COLO668 (cell line): ENCODE measurements at regions not wholly inside any gene's neighbourhood (a gene's known extent, or its start where the extent isn't known, plus 50 kb on each side); places are given as distances from the start of the nearest gene placed in this dataset.

Experiments
- DNase-seq: peaks from one replicate; lab custom pipeline; 2025; ENCODE audit not compliant: unreplicated experiment; lab: John Stamatoyannopoulos, UW

GRCh38 chr5:90201923-90202322, 207.6 kb downstream of the CETN3 start:
- DNase-seq = no peak

GRCh38 chr5:90193185-90193822, 216.3 kb downstream of the CETN3 start:
- DNase-seq = no peak

GRCh38 chr5:90191352-90192045, 218.1 kb downstream of the CETN3 start:
- no peak for DNase-seq

- no peak for DNase-seq
Observed at GRCh38 chr5:90185897-90186468, 223.6 kb downstream of the CETN3 start.

- no peak for DNase-seq
Observed at GRCh38 chr5:90184764-90185163, 224.8 kb downstream of the CETN3 start.

GRCh38 chr5:90182726-90183125, 226.8 kb downstream of the CETN3 start:
- DNase-seq = no peak

- DNase-seq = no peak
Observed at GRCh38 chr5:90174236-90174635, 235.3 kb downstream of the CETN3 start.

GRCh38 chr5:90173299-90174030, 236.1 kb downstream of the CETN3 start:
- no peak for DNase-seq

- no peak for DNase-seq
Observed at GRCh38 chr5:90171466-90171865, 238.1 kb downstream of the CETN3 start.

GRCh38 chr5:90170261-90170660, 239.3 kb downstream of the CETN3 start:
- DNase-seq = no peak

GRCh38 chr5:90169078-90169477, 240.5 kb downstream of the CETN3 start:
- peak; percentile 3 for DNase-seq

- DNase-seq = no peak
Observed at GRCh38 chr5:90168399-90168798, 241.2 kb downstream of the CETN3 start.

- no peak for DNase-seq
Observed at GRCh38 chr5:90166816-90167215, 242.7 kb downstream of the CETN3 start.

- no peak for DNase-seq
Observed at GRCh38 chr5:90162324-90162723, 247.2 kb downstream of the CETN3 start.

- DNase-seq = no peak
Observed at GRCh38 chr5:90161414-90161813, 248.1 kb downstream of the CETN3 start.

- no peak for DNase-seq
Observed at GRCh38 chr5:90158131-90158530, 251.4 kb downstream of the CETN3 start.

GRCh38 chr5:90153031-90153430, 256.5 kb downstream of the CETN3 start:
- no peak for DNase-seq

- DNase-seq = no peak
Observed at GRCh38 chr5:90144625-90145327, 264.8 kb downstream of the CETN3 start.

- no peak for DNase-seq
Observed at GRCh38 chr5:90142541-90142940, 267.0 kb downstream of the CETN3 start.

- DNase-seq = no peak
Observed at GRCh38 chr5:90141984-90142383, 267.6 kb downstream of the CETN3 start.

- no peak for DNase-seq
Observed at GRCh38 chr5:90136952-90137528, 272.5 kb downstream of the CETN3 start.
